ENCODE measurements at regions not wholly inside any gene's neighbourhood (a gene's known extent, or its start where the extent isn't known, plus 50 kb on each side); places are given as distances from the start of the nearest gene placed in this dataset.

DNA sequence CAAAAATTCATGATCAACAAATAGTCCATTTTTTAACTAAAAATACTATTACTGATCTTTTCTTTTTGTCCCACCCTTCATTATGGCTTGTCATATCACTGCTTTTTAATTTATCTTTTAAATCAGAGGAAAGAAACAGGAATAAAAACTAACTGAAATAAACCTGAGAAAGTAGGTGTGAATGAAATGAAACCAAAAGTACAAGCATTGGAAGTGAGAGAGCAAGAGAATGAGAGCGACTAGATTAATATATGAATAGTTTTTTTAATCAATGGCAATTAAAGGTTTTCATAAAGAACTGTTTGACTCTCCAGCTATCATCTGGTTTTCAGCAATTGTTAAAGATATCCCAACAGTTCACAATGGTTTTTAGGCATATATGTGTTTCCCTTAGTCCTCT lies 137.8 kb downstream of the SPAG6 start:
- TF ChIP-seq EP300 (IDR thresholded peaks at IDR 0.05) (no peak), POLR2AphosphoS5 (IDR thresholded peaks at IDR 0.05) (no peak), CTCF (IDR thresholded peaks at IDR 0.05) (no peak), POLR2A (IDR thresholded peaks at IDR 0.05) (no peak)

More for the DNA sequence above, 137.8 kb downstream of the SPAG6 start:
- Histone ChIP-seq H3K4me1 (peaks cover 0 to 5% (median 0%) of the 10 kb centered on the region in 4 donors), H3K27ac (no peak overlapping the region), H3K36me3 (no peaks in the 10 kb centered on the region), H3K9me3 (no peaks in the 10 kb centered on the region), H3K27me3 (peaks cover 0 to 6% (median 0%) of the 10 kb centered on the region in 3 donors), H3K4me3 (no peak overlapping the region)
- DNase-seq, result no peak
- intact Hi-C loops (cut with DNase I; ENCODE audit: low total_unique reads), result no loop called here
- WGBS, 5 donors, result 49 to 66% (median 57%) methylated on average over 1 of the region's 1 CpG

Data from stomach (tissue), 8 donors.